DMS153 treated with DMSO at 0.1 percent for 48 hours (cell line): ENCODE measurements at regions not wholly inside any gene's neighbourhood (a gene's known extent, or its start where the extent isn't known, plus 50 kb on each side); places are given as distances from the start of the nearest gene placed in this dataset.
"Not testable (repeated sequence)": the region's sequence is repeated elsewhere in the genome, so short reads cannot be mapped to it uniquely, and the experiment has no call there.

Experiments used
- DNase-seq: peaks from one replicate; lab custom pipeline; 2025; ENCODE audit not compliant: unreplicated experiment; lab: John Stamatoyannopoulos, UW

GRCh38 chr2:76175295-76175694 lies 464.6 kb upstream of the GCFC2 start:
- DNase-seq = no peak

GRCh38 chr2:76174505-76174904 lies 463.8 kb upstream of the GCFC2 start:
- no peak for DNase-seq

- not testable (repeated sequence) for DNase-seq
Measured at GRCh38 chr2:76173206-76173605, 462.5 kb upstream of the GCFC2 start.

GRCh38 chr2:76172154-76172595 lies 461.5 kb upstream of the GCFC2 start:
- not testable (repeated sequence) for DNase-seq

GRCh38 chr2:76170856-76171255 lies 460.1 kb upstream of the GCFC2 start:
- DNase-seq = no peak

GRCh38 chr2:76170009-76170384 lies 459.3 kb upstream of the GCFC2 start:
- no peak for DNase-seq

- no peak for DNase-seq
Measured at GRCh38 chr2:76169276-76170008, 458.7 kb upstream of the GCFC2 start.

- DNase-seq = no peak
Measured at GRCh38 chr2:76163860-76164259, 453.1 kb upstream of the GCFC2 start.

- DNase-seq = no peak
Measured at GRCh38 chr2:76160670-76161069, 450.0 kb upstream of the GCFC2 start.

- DNase-seq = no peak
Measured at GRCh38 chr2:76159042-76159648, 448.4 kb upstream of the GCFC2 start.

GRCh38 chr2:76157531-76157930 lies 446.8 kb upstream of the GCFC2 start:
- no peak for DNase-seq

- no peak for DNase-seq
Measured at GRCh38 chr2:76154981-76155380, 444.3 kb upstream of the GCFC2 start.

GRCh38 chr2:76149846-76150245 lies 439.1 kb upstream of the GCFC2 start:
- DNase-seq = no peak

GRCh38 chr2:76139303-76139702 lies 428.6 kb upstream of the GCFC2 start:
- not testable (repeated sequence) for DNase-seq

GRCh38 chr2:76128622-76129021 lies 417.9 kb upstream of the GCFC2 start:
- DNase-seq = no peak

GRCh38 chr2:76120176-76120575 lies 409.5 kb upstream of the GCFC2 start:
- no peak for DNase-seq

- no peak for DNase-seq
Measured at GRCh38 chr2:76089683-76090082, 379.0 kb upstream of the GCFC2 start.

GRCh38 chr2:76083248-76083647 lies 372.5 kb upstream of the GCFC2 start:
- no peak for DNase-seq

- DNase-seq = no peak
Measured at GRCh38 chr2:76082509-76082908, 371.8 kb upstream of the GCFC2 start.

- DNase-seq = no peak
Measured at GRCh38 chr2:76080154-76080553, 369.4 kb upstream of the GCFC2 start.

- DNase-seq = no peak
Measured at GRCh38 chr2:76075126-76075525, 364.4 kb upstream of the GCFC2 start.

GRCh38 chr2:76073992-76074604 lies 363.4 kb upstream of the GCFC2 start:
- DNase-seq = no peak
